ENCODE measurements at regions not wholly inside any gene's neighbourhood (a gene's known extent, or its start where the extent isn't known, plus 50 kb on each side); places are given as distances from the start of the nearest gene placed in this dataset.

- H2BK5ac ChIP-seq (ENCODE audit: low read length) = no peak overlapping the region
- H3K79me1 ChIP-seq (ENCODE audit: low read depth, low read length) = no peaks in the 10 kb centered on the region
- no peak overlapping the region for H4K8ac ChIP-seq (ENCODE audit: low read depth, low read length)
- H2AFZ ChIP-seq (ENCODE audit: low read length) = peak overlapping the region; percentile 57
- no peak overlapping the region for H3K18ac ChIP-seq (ENCODE audit: low read length)
- H3K27me3 ChIP-seq (ENCODE audit: control insufficient read depth in 3 of 3, insufficient read depth in 3 of 3, low read depth in 1 of 3, low read length in 3 of 3) = peaks cover 0 to 3% (median 0%) of the 10 kb centered on the region in 3 experiments
- H2BK15ac ChIP-seq (ENCODE audit: low read length) = no peak overlapping the region
- no peak overlapping the region for H3K23ac ChIP-seq (ENCODE audit: low read depth, low read length, poor library complexity)
- peaks cover 0 to 6% of the 10 kb centered on the region in 2 donors for H3K4me1 ChIP-seq (ENCODE audit: control insufficient read depth in 2 of 2, insufficient read depth in 1 of 2, low read depth in 1 of 2, low read length in 2 of 2)
- H2AK5ac ChIP-seq (ENCODE audit: low read depth, low read length) = no peak overlapping the region
- WGBS, 2 donors (ENCODE audit: extremely low coverage in 2 of 2, insufficient read length in 2 of 2, insufficient replicate concordance in 1 of 2) = no CpG with 5 or more reads among the region's 6 CpGs
- no peak overlapping the region for H2BK12ac ChIP-seq (ENCODE audit: low read length)
- no peak overlapping the region for H3K14ac ChIP-seq (ENCODE audit: low read length)
- DNase-seq (ENCODE audit: low spot score) = no peak
- no peak overlapping the region for H2BK120ac ChIP-seq (ENCODE audit: low read depth, low read length)
- no peak overlapping the region for H3K4me2 ChIP-seq (ENCODE audit: insufficient read depth, low read length, poor library complexity, severe bottlenecking)
- no peak overlapping the region for H3K4ac ChIP-seq (ENCODE audit: low read length)
- H3K9me3 ChIP-seq (replicated peaks in 1 of 2; ENCODE audit: control insufficient read depth in 2 of 2, insufficient read depth in 1 of 2, low read depth in 1 of 2, low read length in 2 of 2) = no peaks in the 10 kb centered on the region
- H3K9ac ChIP-seq (ENCODE audit: low read depth, low read length, poor library complexity) = no peak overlapping the region
- no peak overlapping the region for H3K4me3 ChIP-seq (ENCODE audit: low read length in 2 of 2)
- H3K36me3 ChIP-seq (replicated peaks in 1 of 2; ENCODE audit: control insufficient read depth in 2 of 2, insufficient read depth in 2 of 2, low read length in 2 of 2) = no peaks in the 10 kb centered on the region
- no peak overlapping the region for H3K27ac ChIP-seq (replicated peaks; ENCODE audit: low read length)
- H4K91ac ChIP-seq (ENCODE audit: low read depth, low read length, poor library complexity) = no peak overlapping the region
Measured at GRCh38 chr9:20243841-20244240, 378.5 kb downstream of the MLLT3 start.

- H2BK120ac ChIP-seq (ENCODE audit: low read depth, low read length) = no peak overlapping the region
- no peak overlapping the region for H3K4me3 ChIP-seq (ENCODE audit: low read length in 2 of 2)
- no peak overlapping the region for H2BK5ac ChIP-seq (ENCODE audit: low read length)
- H4K8ac ChIP-seq (ENCODE audit: low read depth, low read length) = no peak overlapping the region
- no peak overlapping the region for H2AFZ ChIP-seq (ENCODE audit: low read length)
- WGBS, 2 donors (ENCODE audit: extremely low coverage in 2 of 2, insufficient read length in 2 of 2, insufficient replicate concordance in 1 of 2) = no CpG with 5 or more reads among the region's 10 CpGs
- no peak overlapping the region for H2BK15ac ChIP-seq (ENCODE audit: low read length)
- H3K27ac ChIP-seq (replicated peaks; ENCODE audit: low read length) = no peak overlapping the region
- no peak overlapping the region for H3K14ac ChIP-seq (ENCODE audit: low read length)
- H3K79me1 ChIP-seq (ENCODE audit: low read depth, low read length) = no peaks in the 10 kb centered on the region
- no peaks in the 10 kb centered on the region for H3K36me3 ChIP-seq (replicated peaks in 1 of 2; ENCODE audit: control insufficient read depth in 2 of 2, insufficient read depth in 2 of 2, low read length in 2 of 2)
- no peak overlapping the region for H3K4me2 ChIP-seq (ENCODE audit: insufficient read depth, low read length, poor library complexity, severe bottlenecking)
- peaks cover 0 to 6% of the 10 kb centered on the region in 2 donors for H3K4me1 ChIP-seq (ENCODE audit: control insufficient read depth in 2 of 2, insufficient read depth in 1 of 2, low read depth in 1 of 2, low read length in 2 of 2)
- H4K91ac ChIP-seq (ENCODE audit: low read depth, low read length, poor library complexity) = no peak overlapping the region
- no peak overlapping the region for H2AK5ac ChIP-seq (ENCODE audit: low read depth, low read length)
- no peak overlapping the region for H2BK12ac ChIP-seq (ENCODE audit: low read length)
- H3K23ac ChIP-seq (ENCODE audit: low read depth, low read length, poor library complexity) = no peak overlapping the region
- H3K27me3 ChIP-seq (ENCODE audit: control insufficient read depth in 3 of 3, insufficient read depth in 3 of 3, low read depth in 1 of 3, low read length in 3 of 3) = peaks cover 0 to 3% (median 0%) of the 10 kb centered on the region in 3 experiments
- DNase-seq (ENCODE audit: low spot score) = no peak
- no peak overlapping the region for H3K9ac ChIP-seq (ENCODE audit: low read depth, low read length, poor library complexity)
- H3K4ac ChIP-seq (ENCODE audit: low read length) = no peak overlapping the region
- H3K9me3 ChIP-seq (replicated peaks in 1 of 2; ENCODE audit: control insufficient read depth in 2 of 2, insufficient read depth in 1 of 2, low read depth in 1 of 2, low read length in 2 of 2) = no peaks in the 10 kb centered on the region
- H3K18ac ChIP-seq (ENCODE audit: low read length) = no peak overlapping the region
Measured at GRCh38 chr9:20242510-20243189, 379.6 kb downstream of the MLLT3 start.

- no peak overlapping the region for H3K9ac ChIP-seq (ENCODE audit: low read depth, low read length, poor library complexity)
- no peak overlapping the region for H2BK12ac ChIP-seq (ENCODE audit: low read length)
- no peak overlapping the region for H3K27ac ChIP-seq (replicated peaks; ENCODE audit: low read length)
- no peak overlapping the region for H3K23ac ChIP-seq (ENCODE audit: low read depth, low read length, poor library complexity)
- H4K8ac ChIP-seq (ENCODE audit: low read depth, low read length) = no peak overlapping the region
- H3K14ac ChIP-seq (ENCODE audit: low read length) = no peak overlapping the region
- no peak overlapping the region for H3K18ac ChIP-seq (ENCODE audit: low read length)
- no peak overlapping the region for H2AK5ac ChIP-seq (ENCODE audit: low read depth, low read length)
- no CpG with 5 or more reads among the region's 2 CpGs for WGBS, 2 donors (ENCODE audit: extremely low coverage in 2 of 2, insufficient read length in 2 of 2, insufficient replicate concordance in 1 of 2)
- H3K36me3 ChIP-seq (replicated peaks in 1 of 2; ENCODE audit: control insufficient read depth in 2 of 2, insufficient read depth in 2 of 2, low read length in 2 of 2) = no peaks in the 10 kb centered on the region
- H3K27me3 ChIP-seq (ENCODE audit: control insufficient read depth in 3 of 3, insufficient read depth in 3 of 3, low read depth in 1 of 3, low read length in 3 of 3) = peaks cover 0 to 3% (median 0%) of the 10 kb centered on the region in 3 experiments
- DNase-seq (ENCODE audit: low spot score) = no peak
- no peak overlapping the region for H3K4ac ChIP-seq (ENCODE audit: low read length)
- H3K9me3 ChIP-seq (replicated peaks in 1 of 2; ENCODE audit: control insufficient read depth in 2 of 2, insufficient read depth in 1 of 2, low read depth in 1 of 2, low read length in 2 of 2) = no peaks in the 10 kb centered on the region
- H3K4me3 ChIP-seq (ENCODE audit: low read length in 2 of 2) = no peak overlapping the region
- H3K79me1 ChIP-seq (ENCODE audit: low read depth, low read length) = no peaks in the 10 kb centered on the region
- H3K4me1 ChIP-seq (ENCODE audit: control insufficient read depth in 2 of 2, insufficient read depth in 1 of 2, low read depth in 1 of 2, low read length in 2 of 2) = peaks cover 0 to 6% of the 10 kb centered on the region in 2 donors
- no peak overlapping the region for H4K91ac ChIP-seq (ENCODE audit: low read depth, low read length, poor library complexity)
- no peak overlapping the region for H2BK120ac ChIP-seq (ENCODE audit: low read depth, low read length)
- no peak overlapping the region for H2BK15ac ChIP-seq (ENCODE audit: low read length)
- H2AFZ ChIP-seq (ENCODE audit: low read length) = no peak overlapping the region
- H3K4me2 ChIP-seq (ENCODE audit: insufficient read depth, low read length, poor library complexity, severe bottlenecking) = no peak overlapping the region
- H2BK5ac ChIP-seq (ENCODE audit: low read length) = no peak overlapping the region
Measured at GRCh38 chr9:20240498-20240897, 381.8 kb downstream of the MLLT3 start.

- H3K4me2 ChIP-seq (ENCODE audit: insufficient read depth, low read length, poor library complexity, severe bottlenecking) = no peak overlapping the region
- H3K23ac ChIP-seq (ENCODE audit: low read depth, low read length, poor library complexity) = no peak overlapping the region
- no peaks in the 10 kb centered on the region for H3K79me1 ChIP-seq (ENCODE audit: low read depth, low read length)
- no peak overlapping the region for H3K18ac ChIP-seq (ENCODE audit: low read length)
- H4K8ac ChIP-seq (ENCODE audit: low read depth, low read length) = no peak overlapping the region
- no peak overlapping the region for H3K4me3 ChIP-seq (ENCODE audit: low read length in 2 of 2)
- H2BK120ac ChIP-seq (ENCODE audit: low read depth, low read length) = no peak overlapping the region
- H2AFZ ChIP-seq (ENCODE audit: low read length) = no peak overlapping the region
- no peak overlapping the region for H2AK5ac ChIP-seq (ENCODE audit: low read depth, low read length)
- WGBS, 2 donors (ENCODE audit: extremely low coverage in 2 of 2, insufficient read length in 2 of 2, insufficient replicate concordance in 1 of 2) = no CpG with 5 or more reads among the region's 1 CpG
- no peak overlapping the region for H2BK15ac ChIP-seq (ENCODE audit: low read length)
- no peak for DNase-seq (ENCODE audit: low spot score)
- H3K27me3 ChIP-seq (ENCODE audit: control insufficient read depth in 3 of 3, insufficient read depth in 3 of 3, low read depth in 1 of 3, low read length in 3 of 3) = peaks cover 0 to 3% (median 0%) of the 10 kb centered on the region in 3 experiments
- H2BK5ac ChIP-seq (ENCODE audit: low read length) = no peak overlapping the region
- no peak overlapping the region for H4K91ac ChIP-seq (ENCODE audit: low read depth, low read length, poor library complexity)
- peaks cover 0 to 4% of the 10 kb centered on the region in 2 donors for H3K4me1 ChIP-seq (ENCODE audit: control insufficient read depth in 2 of 2, insufficient read depth in 1 of 2, low read depth in 1 of 2, low read length in 2 of 2)
- H3K14ac ChIP-seq (ENCODE audit: low read length) = no peak overlapping the region
- H3K36me3 ChIP-seq (replicated peaks in 1 of 2; ENCODE audit: control insufficient read depth in 2 of 2, insufficient read depth in 2 of 2, low read length in 2 of 2) = no peaks in the 10 kb centered on the region
- H3K9ac ChIP-seq (ENCODE audit: low read depth, low read length, poor library complexity) = no peak overlapping the region
- H3K27ac ChIP-seq (replicated peaks; ENCODE audit: low read length) = no peak overlapping the region
- no peak overlapping the region for H3K4ac ChIP-seq (ENCODE audit: low read length)
- H2BK12ac ChIP-seq (ENCODE audit: low read length) = no peak overlapping the region
- no peaks in the 10 kb centered on the region for H3K9me3 ChIP-seq (replicated peaks in 1 of 2; ENCODE audit: control insufficient read depth in 2 of 2, insufficient read depth in 1 of 2, low read depth in 1 of 2, low read length in 2 of 2)
Measured at GRCh38 chr9:20238921-20239320, 383.4 kb downstream of the MLLT3 start.

Data from neuronal stem cell (in vitro differentiated cells).